ENCODE measurements at regions not wholly inside any gene's neighbourhood (a gene's known extent, or its start where the extent isn't known, plus 50 kb on each side); places are given as distances from the start of the nearest gene placed in this dataset.
"Not testable (repeated sequence)": the region's sequence is repeated elsewhere in the genome, so short reads cannot be mapped to it uniquely, and the experiment has no call there.

GRCh38 chr16:9666834-9667480 is 515.3 kb downstream of the GRIN2A start:
- peaks cover 0 to 54% (median 0%) of the 10 kb centered on the region in 4 donors for H3K27me3 ChIP-seq
- intact Hi-C loops (cut with DNase I), result no loop called here
- no peak overlapping the region for H3K4me3 ChIP-seq
- H3K4me1 ChIP-seq, result peaks cover 0 to 5% (median 0%) of the 10 kb centered on the region in 3 donors
- TF ChIP-seq CTCF (IDR thresholded peaks at IDR 0.05) (no peak), POLR2A (IDR thresholded peaks at IDR 0.05) (no peak)
- WGBS, 2 donors, result 54 to 68% methylated on average over 8 to 9 of the region's 9 CpGs
- H3K36me3 ChIP-seq, result no peaks in the 10 kb centered on the region
- H3K9me3 ChIP-seq, result peaks cover 0 to 12% (median 0%) of the 10 kb centered on the region in 3 donors
- no peak for DNase-seq
- no peak overlapping the region for H3K27ac ChIP-seq

- TF ChIP-seq POLR2A (IDR thresholded peaks at IDR 0.05) (no peak), CTCF (IDR thresholded peaks at IDR 0.05) (no peak)
- no peak overlapping the region for H3K4me3 ChIP-seq
- H3K4me1 ChIP-seq, result peaks cover 0 to 5% (median 0%) of the 10 kb centered on the region in 3 donors
- intact Hi-C loops (cut with DNase I), result no loop called here
- no peaks in the 10 kb centered on the region for H3K36me3 ChIP-seq
- DNase-seq, result no peak
- H3K27ac ChIP-seq, result no peak overlapping the region
- peaks cover 0 to 3% (median 0%) of the 10 kb centered on the region in 3 donors for H3K9me3 ChIP-seq
- H3K27me3 ChIP-seq, result peaks cover 0 to 25% (median 0%) of the 10 kb centered on the region in 4 donors
- 27 to 39% methylated on average over 5 of the region's 5 CpGs for WGBS, 2 donors
Observed at GRCh38 chr16:9670033-9670432, 512.2 kb downstream of the GRIN2A start.

GRCh38 chr16:9670616-9671015 is 511.6 kb downstream of the GRIN2A start:
- intact Hi-C loops (cut with DNase I), result not testable (repeated sequence)

GRCh38 chr16:9676560-9677300 is 505.5 kb downstream of the GRIN2A start:
- 55 to 81% methylated on average over 4 to 9 of the region's 12 CpGs for WGBS, 2 donors

More at GRCh38 chr16:9670616-9671015, 511.6 kb downstream of the GRIN2A start:
- DNase-seq, H3K27ac ChIP-seq, H3K4me1 ChIP-seq, H3K4me3 ChIP-seq, H3K36me3 ChIP-seq, H3K9me3 ChIP-seq: not testable (repeated sequence)
- 64 to 77% methylated on average over 5 of the region's 5 CpGs for WGBS, 2 donors
- peaks cover 0 to 29% (median 0%) of the 10 kb centered on the region in 4 donors for H3K27me3 ChIP-seq

GRCh38 chr16:9677301-9677653 is 505.0 kb downstream of the GRIN2A start:
- Histone ChIP-seq H3K36me3 (no peaks in the 10 kb centered on the region), H3K9me3 (no peaks in the 10 kb centered on the region), H3K27ac (no peak overlapping the region), H3K4me1 (no peaks in the 10 kb centered on the region), H3K4me3 (no peak overlapping the region), H3K27me3 (peaks cover 0 to 42% (median 0%) of the 10 kb centered on the region in 4 donors)
- no peak for DNase-seq
- no peak for TF ChIP-seq CTCF (IDR thresholded peaks at IDR 0.05)
- intact Hi-C loops (cut with DNase I), result no loop called here
- WGBS, 2 donors, result 43 to 55% methylated on average over 3 of the region's 3 CpGs

More at GRCh38 chr16:9676560-9677300, 505.5 kb downstream of the GRIN2A start:
- DNase-seq; H3K4me3 ChIP-seq; H3K36me3 ChIP-seq; H3K27ac ChIP-seq; H3K4me1 ChIP-seq; intact Hi-C loops (cut with DNase I); H3K9me3 ChIP-seq: not testable (repeated sequence)
- H3K27me3 ChIP-seq, result peaks cover 0 to 42% (median 0%) of the 10 kb centered on the region in 4 donors

- intact Hi-C loops (cut with DNase I), result no loop called here
- 18 to 23% methylated on average over 10 to 11 of the region's 11 CpGs for WGBS, 2 donors
- H3K27me3 ChIP-seq, result peaks cover 0 to 42% (median 0%) of the 10 kb centered on the region in 4 donors
- H3K36me3 ChIP-seq, result no peaks in the 10 kb centered on the region
- peaks cover 0 to 9% (median 0%) of the 10 kb centered on the region in 3 donors for H3K9me3 ChIP-seq
- no peak overlapping the region for H3K27ac ChIP-seq
- TF ChIP-seq CTCF (IDR thresholded peaks at IDR 0.05), result no peak
- no peak for TF ChIP-seq POLR2A (IDR thresholded peaks at IDR 0.05)
- DNase-seq, result no peak
- no peaks in the 10 kb centered on the region for H3K4me1 ChIP-seq
- no peak overlapping the region for H3K4me3 ChIP-seq
Observed at GRCh38 chr16:9679213-9679767, 502.9 kb downstream of the GRIN2A start.
